ENCODE measurements at regions not wholly inside any gene's neighbourhood (a gene's known extent, or its start where the extent isn't known, plus 50 kb on each side); places are given as distances from the start of the nearest gene placed in this dataset.

- no peak for TF ChIP-seq ZBTB11 (CRISPR knock-in tag; IDR thresholded peaks at IDR 0.05)
- no peak for TF ChIP-seq PML (IDR thresholded peaks at IDR 0.05; ENCODE audit: low read length)
- TF ChIP-seq DPF2 (IDR thresholded peaks at IDR 0.05) = no peak
- no peak for TF ChIP-seq KLF5 (IDR thresholded peaks at IDR 0.05; ENCODE audit: partially characterized antibody)
- TF ChIP-seq GABPA (IDR thresholded peaks at IDR 0.05; ENCODE audit: low read depth) = no peak
- no peak for TF ChIP-seq SMAD1 (IDR thresholded peaks at IDR 0.05; ENCODE audit: low read depth, partially characterized antibody)
- TF ChIP-seq CEBPB (IDR thresholded peaks at IDR 0.05; ENCODE audit: borderline replicate concordance in 1 of 2, low read depth in 2 of 2, low read length in 2 of 2) = no peak
These were observed 255.4 kb downstream of the SPANXN1 start (continued) for GRCh38 chrX:145502670-145503069.

- no peak for ATAC-seq
- intact Hi-C loops (cut with micrococcal nuclease; ENCODE audit: unreplicated experiment) = no loop called here
- POLR2A ChIA-PET = no interaction called here
- H3K4me2 ChIP-seq (ENCODE audit: control insufficient read depth, insufficient read depth) = no peak overlapping the region
- no peaks in the 10 kb centered on the region for H3K4me1 ChIP-seq (ENCODE audit: control insufficient read depth, insufficient read depth, low read length)
- 35% methylated on average over 5 of the region's 5 CpGs for WGBS (ENCODE audit: insufficient coverage, insufficient replicate concordance, low lambda C conversion rate, missing lambda C conversion rate)
- no peak for FAIRE-seq
- RAD21 ChIA-PET (ENCODE audit: unreplicated experiment) = no interaction called here
- H4K20me1 ChIP-seq (ENCODE audit: control insufficient read depth, insufficient read depth) = no peaks in the 10 kb centered on the region
- BruUV-seq (replicated peaks) = no TSS peak
- CTCF ChIA-PET = no interaction called here
- TF ChIP-seq PML (IDR thresholded peaks at IDR 0.05; ENCODE audit: low read length) = no peak
- no peak for TF ChIP-seq CUX1 (IDR thresholded peaks at IDR 0.05; ENCODE audit: insufficient replicate concordance, low read depth, low read length)
- no peak for TF ChIP-seq WRNIP1 (IDR thresholded peaks at IDR 0.05; ENCODE audit: borderline replicate concordance, low read depth, low read length)
- no peak for TF ChIP-seq CREM (IDR thresholded peaks at IDR 0.05; ENCODE audit: low read depth)
- TF ChIP-seq STAT3 (IDR thresholded peaks at IDR 0.05; ENCODE audit: low read depth, low read length) = no peak
- no peak for TF ChIP-seq PBX3 (IDR thresholded peaks at IDR 0.05; ENCODE audit: insufficient replicate concordance, low read depth, low read length)
- no peak for TF ChIP-seq CHD1 (IDR thresholded peaks at IDR 0.05; ENCODE audit: low read depth, low read length)
- no peak for TF ChIP-seq NR2F1 (conservative IDR thresholded peaks at IDR 0.05)
- no peak overlapping the region for H3K9ac ChIP-seq (ENCODE audit: control insufficient read depth, insufficient read depth, low read length)
- H3K79me2 ChIP-seq (ENCODE audit: control insufficient read depth, insufficient read depth, low read length) = no peaks in the 10 kb centered on the region
- H3K36me3 ChIP-seq (ENCODE audit: control insufficient read depth in 2 of 2, insufficient read depth in 2 of 2, low read length in 1 of 2) = no peaks in the 10 kb centered on the region
- H3K27ac ChIP-seq (ENCODE audit: control insufficient read depth, insufficient read depth) = no peak overlapping the region
- SMC1A ChIA-PET (ENCODE audit: uncharacterized antibody, unreplicated experiment) = no interaction called here
- H3K9me3 ChIP-seq (replicated peaks; ENCODE audit: control insufficient read depth, insufficient read depth, low read length) = no peaks in the 10 kb centered on the region
- in situ Hi-C loops (cut with MboI) = no loop called here
- no peak for DNase-seq (ENCODE audit: low read depth, low spot score)
- no peak overlapping the region for H3K4me3 ChIP-seq
- H3K27me3 ChIP-seq (replicated peaks in 1 of 2; ENCODE audit: control insufficient read depth in 2 of 2, insufficient read depth in 2 of 2, low read length in 1 of 2) = no peaks in the 10 kb centered on the region
- no peak overlapping the region for H2AFZ ChIP-seq (ENCODE audit: control insufficient read depth, low read depth, low read length)
These were observed 258.9 kb downstream of the SPANXN1 start for GRCh38 chrX:145506214-145506613.

Measured in GM12878 (cell line).